Gastrocnemius medialis (tissue), 4 donors: ENCODE measurements at regions not wholly inside any gene's neighbourhood (a gene's known extent, or its start where the extent isn't known, plus 50 kb on each side); places are given as distances from the start of the nearest gene placed in this dataset.

ENCODE experiments used
- ATAC-seq, 2 donors: fragments of 150-250 bp; one replicate each; pipeline ENCODE4 v1.9.1; 2016
- DNase-seq, 2 donors: peaks; one replicate each; pipeline ENCODE4 v3.0.0-alpha.2; 2019
- H3K27ac ChIP-seq, 4 donors: fragments of 200-600 bp; sonication (generic); 1 replicate in 1 of 4; 2 replicates in 3 of 4; pipeline ENCODE4 v1.5.1; 2016 to 2018; ENCODE audit warnings: mild to moderate bottlenecking in 2 of 4, moderate library complexity in 1 of 4
- H3K27me3 ChIP-seq, 3 donors: fragments of 200-600 bp; sonication (generic) in 2 of 3; 1 replicate in 1 of 3; 2 replicates in 2 of 3; pipeline versions ENCODE4 v1.5.1 to v1.6.0; 2016 to 2019; ENCODE audit warnings: mild to moderate bottlenecking in 1 of 3, moderate library complexity in 1 of 3
- H3K36me3 ChIP-seq, 2 donors: fragments of 200-600 bp; sonication (generic) in 1 of 2; one replicate each; pipeline ENCODE4 v1.5.1; 2017 to 2018
- H3K4me1 ChIP-seq, 2 donors: fragments of 200-600 bp; sonication (generic) in 1 of 2; one replicate each; pipeline ENCODE4 v1.5.1; 2016 to 2017; ENCODE audit warnings: mild to moderate bottlenecking in 2 of 2
- H3K4me3 ChIP-seq, 4 donors: fragments of 200-600 bp; sonication (generic) in 3 of 4; 1 replicate in 1 of 4; 2 replicates in 3 of 4; pipeline ENCODE4 v1.5.1; 2016 to 2019; ENCODE audit warnings: mild to moderate bottlenecking in 2 of 4
- H3K9me3 ChIP-seq, 3 donors: fragments of 200-600 bp; sonication (generic) in 2 of 3; 1 replicate in 1 of 3; 2 replicates in 2 of 3; pipeline ENCODE4 v1.5.1; 2016 to 2019
- CTCF ChIP-seq, 5 experiments: fragments of 450-650 bp in 3 of 5; fragments of 200-600 bp in 2 of 5; sonication (generic) in 2 of 5; IDR thresholded peaks in 4 of 5; conservative IDR thresholded peaks in 1 of 5; 1 replicate in 4 of 5; 2 replicates in 1 of 5; pipeline ENCODE4 v1.5.1; 2016 to 2019; ENCODE audit warnings: antibody characterized with exemption in 5 of 5, mild to moderate bottlenecking in 3 of 5, moderate library complexity in 3 of 5
- POLR2A ChIP-seq, 2 donors: fragments of 450-650 bp; IDR thresholded peaks; one replicate each; pipeline ENCODE4 v1.6.1; 2017; ENCODE audit warnings: antibody characterized with exemption in 2 of 2, mild to moderate bottlenecking in 2 of 2, moderate library complexity in 2 of 2
- in situ Hi-C, 4 donors: fragments of 200-750 bp; cut with MboI; loops; one replicate each; pipeline versions ENCODE4 v1.15.0 to v1.8.0; 2017; ENCODE audit warnings: low sequenced_read_pairs in 4 of 4
- intact Hi-C: fragments of 100-400 bp; cut with DNase I; formaldehyde crosslinking; loops from one replicate; pipeline ENCODE4 v1.15.1; 2023; ENCODE audit warnings: low total_unique reads

DNA sequence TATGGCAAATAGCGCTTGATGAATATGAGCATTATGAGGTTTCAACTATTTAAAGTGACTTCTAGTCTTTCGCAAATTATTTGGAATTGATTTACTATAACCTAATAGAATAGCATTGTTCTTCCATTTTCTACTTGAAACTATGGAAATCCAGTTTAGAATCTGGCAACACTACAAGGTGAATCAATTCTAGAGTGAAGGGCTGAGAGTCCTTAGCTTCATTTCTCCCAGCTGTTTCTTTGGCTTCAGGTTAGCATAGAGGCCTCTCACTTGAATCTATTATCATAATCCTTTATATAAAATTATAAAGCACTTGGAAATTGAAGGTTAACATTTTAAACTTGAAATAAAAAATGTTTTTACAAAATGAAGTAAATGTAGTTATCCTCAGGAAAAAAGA lies 318.8 kb downstream of the CCDC85A start:
- Histone ChIP-seq H3K9me3 (no peaks in the 10 kb centered on the region), H3K4me3 (no peak overlapping the region), H3K27ac (no peak overlapping the region), H3K4me1 (no peaks in the 10 kb centered on the region), H3K36me3 (no peaks in the 10 kb centered on the region), H3K27me3 (no peaks in the 10 kb centered on the region)
- in situ Hi-C loops: no loop called here
- ATAC-seq (no peak), DNase-seq (no peak)
- intact Hi-C loops: no loop called here
- no peak for TF ChIP-seq CTCF (IDR thresholded peaks at IDR 0.05 in 4 of 5, conservative IDR thresholded peaks at IDR 0.05 in 1 of 5)
- no peak for TF ChIP-seq POLR2A (IDR thresholded peaks at IDR 0.05)

DNA sequence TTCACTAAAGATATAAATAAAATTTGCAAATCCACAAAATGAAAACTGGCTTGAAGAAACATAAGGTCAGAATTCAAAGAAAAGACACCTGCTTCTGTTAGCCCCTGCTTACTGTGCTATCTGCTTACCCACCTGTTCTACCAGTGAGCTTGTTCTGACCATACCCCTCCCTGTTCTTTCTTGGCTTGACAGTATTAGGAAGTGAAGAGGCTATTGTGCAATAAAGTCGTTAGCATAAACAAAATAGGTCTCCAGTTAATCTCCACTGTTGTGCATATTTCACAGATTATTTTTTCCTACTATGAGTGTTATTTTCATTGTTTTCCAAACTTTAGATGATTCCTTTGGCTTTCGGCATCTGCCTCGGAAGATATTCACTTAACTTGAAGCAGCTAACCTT lies 322.1 kb downstream of the CCDC85A start:
- Histone ChIP-seq H3K9me3 (no peaks in the 10 kb centered on the region), H3K36me3 (no peaks in the 10 kb centered on the region), H3K4me1 (no peaks in the 10 kb centered on the region), H3K27ac (no peak overlapping the region), H3K27me3 (no peaks in the 10 kb centered on the region), H3K4me3 (no peak overlapping the region)
- intact Hi-C loops: no loop called here
- TF ChIP-seq POLR2A (IDR thresholded peaks at IDR 0.05) (no peak), CTCF (IDR thresholded peaks at IDR 0.05 in 4 of 5, conservative IDR thresholded peaks at IDR 0.05 in 1 of 5) (no peak)
- DNase-seq: no peak
- in situ Hi-C loops: no loop called here
- no peak for ATAC-seq

- in situ Hi-C loops (no loop called here), intact Hi-C loops (no loop called here)
- no peak for TF ChIP-seq POLR2A (IDR thresholded peaks at IDR 0.05)
- TF ChIP-seq CTCF (IDR thresholded peaks at IDR 0.05 in 4 of 5, conservative IDR thresholded peaks at IDR 0.05 in 1 of 5): no peak
- no peak overlapping the region for H3K27ac ChIP-seq
- no peak for DNase-seq
- no peak for ATAC-seq
- H3K9me3 ChIP-seq: no peaks in the 10 kb centered on the region
- no peaks in the 10 kb centered on the region for H3K4me1 ChIP-seq
- H3K36me3 ChIP-seq: no peaks in the 10 kb centered on the region
- H3K4me3 ChIP-seq: no peak overlapping the region
- no peaks in the 10 kb centered on the region for H3K27me3 ChIP-seq
These were observed 324.9 kb downstream of the CCDC85A start for GRCh38 chr2:56508662-56509061.

GRCh38 chr2:56510610-56511009 lies 326.8 kb downstream of the CCDC85A start:
- no peak overlapping the region for H3K27ac ChIP-seq
- intact Hi-C loops: loop anchor here (5.0 kb wide), 1 partner anchor 103 kb away; no protein-coding TSS in a partner anchor
- no peaks in the 10 kb centered on the region for H3K9me3 ChIP-seq
- H3K36me3 ChIP-seq: no peaks in the 10 kb centered on the region
- in situ Hi-C loops: no loop called here
- no peaks in the 10 kb centered on the region for H3K27me3 ChIP-seq
- ATAC-seq (no peak), DNase-seq (no peak)
- H3K4me1 ChIP-seq: no peaks in the 10 kb centered on the region
- no peak overlapping the region for H3K4me3 ChIP-seq
- TF ChIP-seq CTCF (IDR thresholded peaks at IDR 0.05 in 4 of 5, conservative IDR thresholded peaks at IDR 0.05 in 1 of 5): no peak

- no peak for DNase-seq
- no peak overlapping the region for H3K4me3 ChIP-seq
- H3K9me3 ChIP-seq: no peaks in the 10 kb centered on the region
- intact Hi-C loops (no loop called here), in situ Hi-C loops (no loop called here)
- no peak overlapping the region for H3K27ac ChIP-seq
- TF ChIP-seq CTCF (IDR thresholded peaks at IDR 0.05 in 4 of 5, conservative IDR thresholded peaks at IDR 0.05 in 1 of 5): no peak
- TF ChIP-seq POLR2A (IDR thresholded peaks at IDR 0.05): no peak
- H3K36me3 ChIP-seq: no peaks in the 10 kb centered on the region
- no peaks in the 10 kb centered on the region for H3K27me3 ChIP-seq
- ATAC-seq: no peak
- H3K4me1 ChIP-seq: no peaks in the 10 kb centered on the region
These were observed 331.6 kb downstream of the CCDC85A start for GRCh38 chr2:56515399-56515798.
